Ovary (tissue), 3 donors: ENCODE measurements at regions not wholly inside any gene's neighbourhood (a gene's known extent, or its start where the extent isn't known, plus 50 kb on each side); places are given as distances from the start of the nearest gene placed in this dataset.

ENCODE experiments used
- EP300 ChIP-seq: sonication (generic); formaldehyde crosslinking; IDR thresholded peaks from one replicate; pipeline ENCODE4 v1.6.1; 2017; ENCODE audit warnings: antibody characterized with exemption
- POLR2A ChIP-seq: fragments of 450-650 bp; IDR thresholded peaks from one replicate; pipeline ENCODE4 v1.6.1; 2017; ENCODE audit warnings: antibody characterized with exemption, mild to moderate bottlenecking, moderate library complexity
- TF ChIP-seq, protein P1 (sequence below), 3 donors: fragments of 450-650 bp in 2 of 3; fragments of 200-600 bp in 1 of 3; IDR thresholded peaks; one replicate each; pipeline versions ENCODE4 v1.5.1 to v1.8.0; 2016 to 2022; ENCODE audit warnings: antibody characterized with exemption in 3 of 3, mild to moderate bottlenecking in 1 of 3
- donor health status: DM: no; HTN: no; CAD: no.

DNA sequence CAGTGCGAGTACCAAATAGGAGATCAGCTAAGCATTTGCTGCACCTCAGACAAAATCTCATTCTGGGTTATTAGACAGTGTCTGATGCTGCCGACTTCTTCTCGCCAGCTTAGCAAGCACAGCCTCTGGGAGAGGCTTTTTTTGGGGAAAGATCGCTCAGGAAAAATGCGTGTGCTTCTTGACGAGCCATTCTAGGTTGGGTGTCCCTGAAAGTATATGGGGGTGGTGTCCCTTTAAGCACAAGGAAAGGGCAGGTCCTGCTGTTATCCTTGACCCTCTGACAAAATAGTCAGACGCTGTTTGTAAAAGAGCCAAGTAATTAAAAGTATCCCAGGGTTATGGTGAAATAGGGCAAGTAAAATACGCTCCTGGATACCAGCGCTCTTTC lies 540.1 kb upstream of the FZD8 start:
- TF ChIP-seq, protein P1, sequence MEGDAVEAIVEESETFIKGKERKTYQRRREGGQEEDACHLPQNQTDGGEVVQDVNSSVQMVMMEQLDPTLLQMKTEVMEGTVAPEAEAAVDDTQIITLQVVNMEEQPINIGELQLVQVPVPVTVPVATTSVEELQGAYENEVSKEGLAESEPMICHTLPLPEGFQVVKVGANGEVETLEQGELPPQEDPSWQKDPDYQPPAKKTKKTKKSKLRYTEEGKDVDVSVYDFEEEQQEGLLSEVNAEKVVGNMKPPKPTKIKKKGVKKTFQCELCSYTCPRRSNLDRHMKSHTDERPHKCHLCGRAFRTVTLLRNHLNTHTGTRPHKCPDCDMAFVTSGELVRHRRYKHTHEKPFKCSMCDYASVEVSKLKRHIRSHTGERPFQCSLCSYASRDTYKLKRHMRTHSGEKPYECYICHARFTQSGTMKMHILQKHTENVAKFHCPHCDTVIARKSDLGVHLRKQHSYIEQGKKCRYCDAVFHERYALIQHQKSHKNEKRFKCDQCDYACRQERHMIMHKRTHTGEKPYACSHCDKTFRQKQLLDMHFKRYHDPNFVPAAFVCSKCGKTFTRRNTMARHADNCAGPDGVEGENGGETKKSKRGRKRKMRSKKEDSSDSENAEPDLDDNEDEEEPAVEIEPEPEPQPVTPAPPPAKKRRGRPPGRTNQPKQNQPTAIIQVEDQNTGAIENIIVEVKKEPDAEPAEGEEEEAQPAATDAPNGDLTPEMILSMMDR (IDR thresholded peaks at IDR 0.05), result no peak
- no peak for TF ChIP-seq POLR2A
- no peak for TF ChIP-seq EP300
